ENCODE measurements at regions not wholly inside any gene's neighbourhood (a gene's known extent, or its start where the extent isn't known, plus 50 kb on each side); places are given as distances from the start of the nearest gene placed in this dataset.

GRCh38 chr4:32776435-32777203 lies 2056.4 kb downstream of the PCDH7 start:
- TF ChIP-seq POLR2A (IDR thresholded peaks at IDR 0.05; ENCODE audit: low read length): no peak
- TF ChIP-seq GATA1 (IDR thresholded peaks at IDR 0.05; ENCODE audit: low read depth, low read length): no peak
